NCI-H1417 (cell line): ENCODE measurements at regions not wholly inside any gene's neighbourhood (a gene's known extent, or its start where the extent isn't known, plus 50 kb on each side); places are given as distances from the start of the nearest gene placed in this dataset.

Experiments used
- DNase-seq, 3 experiments: peaks; one replicate each; lab custom pipeline; 2025; lab: John Stamatoyannopoulos, UW

DNA sequence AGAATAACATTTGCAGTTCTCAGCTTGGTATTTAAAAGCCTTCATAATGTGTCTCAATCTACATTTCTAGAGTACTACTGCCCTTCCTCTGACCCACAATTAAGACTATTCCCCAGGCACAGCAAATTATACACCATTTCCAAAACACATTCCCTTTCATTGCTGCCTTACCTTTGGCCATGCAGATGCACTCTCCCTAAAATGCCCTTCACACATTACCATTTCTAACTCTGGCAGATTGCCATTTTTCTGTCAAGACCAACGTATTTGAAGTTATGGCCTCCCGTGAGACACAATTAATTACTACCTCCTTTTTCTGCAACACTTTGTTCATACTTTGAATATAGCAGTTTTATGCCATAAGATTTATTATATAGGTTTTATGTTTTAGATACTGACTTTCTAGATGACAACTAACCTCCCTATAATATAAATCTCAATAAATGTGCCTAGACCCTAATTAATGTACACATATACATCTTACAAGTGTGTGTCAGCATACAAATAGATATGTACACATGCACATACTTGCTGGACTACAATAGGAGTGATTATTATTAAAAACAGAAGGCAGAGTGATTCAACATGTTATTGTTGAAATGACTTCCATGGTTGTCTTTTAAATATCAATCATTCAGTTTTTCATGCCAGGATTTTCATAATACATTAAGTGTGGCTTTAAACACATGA is 2902.5 kb downstream of the PCDH9 start:
- DNase-seq = peak; percentile 7 to 100 (median 89)

DNA sequence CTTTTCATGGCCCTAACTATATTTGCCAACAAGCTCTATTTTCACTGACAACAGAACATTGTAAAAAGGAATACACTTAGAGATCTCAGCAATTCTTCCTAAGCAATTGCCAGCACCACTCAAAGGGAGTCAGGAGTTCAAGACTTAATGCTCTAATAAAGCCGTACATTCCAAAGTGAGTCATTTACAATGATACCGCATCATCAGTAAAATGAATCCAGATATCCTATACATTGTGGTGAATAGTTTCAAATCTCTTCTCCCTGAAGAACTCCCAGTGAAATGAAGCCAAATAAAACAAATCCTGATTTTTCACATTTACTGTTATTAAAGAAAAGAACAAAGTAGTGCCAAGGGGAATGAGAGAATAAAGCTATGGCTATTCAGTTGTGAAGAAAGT is 2898.7 kb upstream of the PCDH20 start:
- DNase-seq = no peak

GRCh38 chr13:64311948-64312347 is 2896.3 kb upstream of the PCDH20 start:
- DNase-seq = no peak

DNA sequence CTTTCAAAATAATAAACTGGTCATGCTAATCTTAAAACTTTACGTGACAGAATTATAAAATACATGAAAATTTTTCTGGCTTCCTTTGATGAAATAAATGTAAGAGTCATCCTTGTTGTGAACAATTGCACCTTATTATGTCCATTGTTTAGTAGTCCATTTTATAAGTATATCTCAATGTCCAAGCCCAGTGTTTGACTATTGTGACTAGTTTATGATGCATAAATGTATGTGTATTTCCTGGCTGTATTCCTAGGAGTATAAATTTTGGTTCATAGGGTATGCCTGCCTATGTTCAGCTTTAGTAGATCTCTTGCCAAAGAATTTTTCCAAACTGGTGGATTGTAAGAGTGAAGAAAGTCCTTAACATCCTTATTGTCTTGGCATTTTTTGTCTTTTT is 2895.5 kb upstream of the PCDH20 start:
- DNase-seq = no peak

DNA sequence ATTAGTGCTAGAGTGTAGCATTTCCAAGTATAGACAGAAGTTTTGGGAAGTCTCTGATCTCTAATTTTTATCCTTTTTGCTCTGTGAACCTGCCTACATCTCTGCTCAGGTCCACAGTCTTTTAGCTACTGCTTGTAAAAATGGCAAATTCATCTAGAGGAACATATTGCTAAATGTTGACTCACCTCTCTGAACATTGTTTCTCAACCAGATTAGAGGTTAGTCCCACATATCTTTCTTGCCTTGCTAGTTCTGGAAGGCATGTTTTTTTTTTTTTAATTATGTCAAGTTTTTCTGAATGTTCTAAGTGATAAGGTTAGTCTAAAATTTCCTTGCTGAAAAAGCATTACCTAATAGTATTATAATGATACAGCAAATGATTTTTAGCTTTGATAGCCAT is 2889.6 kb upstream of the PCDH20 start:
- DNase-seq = no peak

- DNase-seq = no peak
Measured at GRCh38 chr13:64300239-64300638, 2884.6 kb upstream of the PCDH20 start.

DNA sequence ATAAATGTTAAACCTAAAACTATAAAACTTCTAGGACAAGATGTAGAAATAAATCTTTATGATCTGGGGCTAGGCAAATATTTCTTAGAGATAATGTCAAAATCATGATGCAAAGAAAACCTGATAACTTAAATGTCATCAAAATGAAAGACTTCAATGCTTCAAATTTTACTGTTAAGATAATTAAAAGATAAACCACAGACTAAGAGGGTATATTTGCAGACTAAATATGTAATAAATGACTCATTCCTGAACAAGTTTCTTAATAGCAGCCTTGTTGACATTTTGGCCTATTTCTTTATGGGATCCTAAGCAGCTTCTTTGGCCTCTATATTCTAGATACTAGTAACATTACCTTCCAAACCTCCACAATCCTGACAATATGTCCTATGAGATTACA is 2878.3 kb upstream of the PCDH20 start:
- no peak for DNase-seq

- DNase-seq = no peak
Measured at GRCh38 chr13:64289702-64290101, 2874.1 kb upstream of the PCDH20 start.

DNA sequence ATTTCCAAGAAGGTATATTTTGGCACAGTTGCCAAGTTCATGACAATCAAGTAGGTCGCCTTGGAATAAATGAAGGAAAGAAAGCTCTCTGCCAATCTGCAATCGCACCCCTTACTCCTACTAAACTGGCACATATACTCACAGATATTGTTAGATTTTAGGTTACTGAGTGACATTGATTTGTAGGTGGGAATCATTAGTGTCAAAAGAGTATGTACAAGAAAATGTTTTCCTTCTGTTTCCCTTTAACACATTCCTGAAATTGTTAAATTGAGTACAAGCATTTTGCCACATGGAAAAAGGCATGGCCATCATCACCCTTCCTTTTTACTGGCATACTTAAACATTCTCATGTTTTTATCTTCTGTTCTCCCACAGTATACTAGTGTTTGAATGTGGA is 2868.3 kb upstream of the PCDH20 start:
- no peak for DNase-seq

DNA sequence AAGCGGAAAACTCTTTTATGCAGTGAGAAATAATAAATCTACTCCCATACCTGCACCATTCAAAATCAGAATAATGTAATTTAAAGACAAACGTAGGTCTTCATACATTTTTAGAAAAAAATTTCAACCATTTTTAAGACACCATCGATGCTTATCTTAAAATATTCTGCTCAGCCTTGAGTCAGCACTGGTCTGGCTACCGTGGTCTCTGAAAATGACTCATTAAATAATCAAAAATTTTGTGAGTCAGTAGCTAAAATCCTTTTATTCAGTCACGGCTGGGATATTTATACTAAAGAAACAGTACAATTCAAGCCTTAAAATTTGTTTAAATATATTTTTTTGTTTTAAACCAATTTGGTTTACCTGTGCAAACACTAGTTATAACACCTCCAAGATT is 2862.8 kb upstream of the PCDH20 start:
- no peak for DNase-seq

DNA sequence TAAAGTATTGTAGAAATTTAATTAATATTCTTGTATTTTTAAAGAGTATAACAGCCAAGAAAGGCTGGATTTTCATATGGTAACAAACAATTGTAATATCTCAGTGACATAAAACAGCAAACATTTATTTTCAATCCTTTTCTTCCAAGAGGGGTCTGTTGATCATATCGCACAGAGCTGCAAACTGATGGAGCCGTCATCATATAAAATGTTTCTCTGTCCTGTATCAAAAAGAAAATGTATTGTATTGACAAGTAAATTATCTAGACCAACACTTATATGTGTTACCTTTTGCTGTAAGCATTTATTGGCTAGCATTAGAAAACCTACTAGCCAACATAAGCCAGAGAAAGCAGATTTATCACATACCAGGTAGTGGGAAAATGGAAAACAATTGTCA is 2861.4 kb upstream of the PCDH20 start:
- no peak for DNase-seq

DNA sequence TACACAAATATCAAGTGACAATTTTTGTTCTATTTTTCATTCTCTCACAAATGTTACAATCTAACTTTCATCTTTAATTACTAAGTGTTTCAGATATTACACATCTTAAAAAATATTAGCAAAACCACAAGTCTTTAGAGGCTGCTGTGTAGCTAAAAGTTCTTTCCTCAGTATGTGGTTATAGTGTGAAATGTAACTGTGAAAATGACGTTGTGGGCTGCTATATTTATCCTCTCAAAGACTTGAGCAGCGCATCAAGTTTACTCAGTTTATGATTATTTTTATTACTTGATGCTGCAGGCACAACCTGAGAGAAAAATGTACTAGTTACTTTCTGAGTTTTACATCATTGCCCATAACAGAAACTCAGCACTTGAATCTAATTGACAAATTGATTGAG is 2860.6 kb upstream of the PCDH20 start:
- no peak for DNase-seq

DNA sequence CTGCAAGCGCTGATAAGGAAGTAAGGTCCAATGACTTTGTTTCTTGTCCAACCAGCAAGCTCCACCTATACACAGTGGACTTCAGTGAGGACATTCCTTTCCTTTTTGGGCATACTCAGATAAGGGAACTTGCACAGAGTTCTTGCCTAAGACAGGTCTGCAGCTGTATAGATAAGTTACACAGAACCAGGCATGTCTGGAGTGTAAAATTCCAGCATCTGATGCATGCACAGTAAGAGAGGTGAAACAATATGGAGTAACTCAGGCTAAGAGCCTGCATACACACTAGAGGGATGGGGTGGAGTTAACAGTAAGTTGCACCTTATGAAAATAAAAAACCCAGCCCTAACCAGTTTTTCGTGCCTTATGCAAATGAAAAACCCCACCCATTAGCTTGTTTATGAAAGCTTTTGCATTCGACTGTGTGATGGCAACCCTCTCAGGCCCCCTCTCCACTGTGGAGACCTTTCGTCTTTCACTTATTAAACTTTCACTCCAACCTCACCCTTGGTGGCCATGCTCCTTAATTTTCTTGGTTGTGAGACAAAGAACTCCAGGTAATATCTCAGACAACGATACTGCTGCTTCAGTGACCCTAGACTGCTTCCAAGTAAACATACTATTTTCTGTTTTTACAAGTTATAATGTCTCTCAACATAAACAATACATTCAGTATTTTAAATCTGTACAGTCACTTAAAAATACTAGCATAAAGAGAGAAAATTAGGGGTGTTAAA is 2859.0 kb upstream of the PCDH20 start:
- no peak for DNase-seq

GRCh38 chr13:64273780-64274179 is 2858.1 kb upstream of the PCDH20 start:
- no peak for DNase-seq

DNA sequence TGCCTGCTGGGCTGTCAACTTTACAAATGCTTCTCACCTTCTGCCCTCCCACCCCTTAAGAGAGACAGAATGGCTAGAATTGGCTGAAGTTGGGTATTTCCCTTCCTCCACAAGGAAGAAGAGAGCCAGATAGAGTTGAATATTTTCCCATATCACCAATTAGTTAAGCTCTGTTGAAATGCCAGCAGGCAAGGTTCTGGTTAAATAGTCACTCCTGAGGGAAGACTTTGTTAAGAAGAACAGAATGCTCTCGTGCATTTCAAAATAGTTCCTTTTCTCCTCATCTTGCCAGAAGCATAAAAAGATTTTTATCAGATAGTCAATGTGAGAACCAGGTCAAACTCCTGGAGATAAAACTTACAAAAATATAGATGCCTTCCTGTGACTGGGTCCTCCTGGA is 2857.0 kb upstream of the PCDH20 start:
- no peak for DNase-seq

- DNase-seq = no peak
Measured at GRCh38 chr13:64266024-64266423, 2850.4 kb upstream of the PCDH20 start.

GRCh38 chr13:64263285-64263684 is 2847.6 kb upstream of the PCDH20 start:
- no peak for DNase-seq

DNA sequence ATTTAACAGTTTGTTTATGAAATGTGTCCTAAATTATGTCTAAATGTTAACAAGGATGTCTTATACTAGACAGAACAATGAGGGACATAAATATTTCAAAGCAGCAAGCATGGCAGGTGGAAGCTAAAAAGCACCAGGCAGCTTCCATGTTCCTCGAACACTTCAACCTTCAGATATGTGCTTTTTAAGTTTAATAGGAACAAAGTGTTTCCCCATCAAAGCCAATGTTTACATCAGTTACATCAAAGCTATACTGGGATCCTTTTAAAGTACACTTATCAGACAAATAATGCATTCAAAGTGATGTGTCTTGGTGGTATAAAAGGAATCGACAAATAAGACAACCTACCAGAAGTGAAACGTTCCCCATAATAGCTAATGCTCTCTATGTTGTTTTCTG is 2841.1 kb upstream of the PCDH20 start:
- peak in 1 of 3 experiments; percentile 55 for DNase-seq

DNA sequence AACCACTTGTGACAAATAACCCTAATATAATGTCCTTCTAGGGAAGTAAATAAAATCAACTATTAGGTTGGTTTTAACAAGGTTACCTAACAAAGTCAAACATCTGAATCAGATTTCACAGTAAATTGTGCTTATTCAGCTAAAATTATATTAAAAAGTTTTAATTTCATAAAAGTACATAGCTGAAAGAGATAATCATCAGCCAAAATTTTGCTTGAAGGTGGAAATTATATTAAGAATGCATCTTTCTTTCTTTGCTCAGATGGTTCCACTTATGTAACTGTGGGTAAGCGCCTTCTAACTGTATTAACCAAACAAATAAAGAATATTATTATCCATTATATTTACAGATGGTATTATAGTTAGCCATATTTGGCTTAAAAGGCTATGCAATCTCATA is 2840.3 kb upstream of the PCDH20 start:
- no peak for DNase-seq

DNA sequence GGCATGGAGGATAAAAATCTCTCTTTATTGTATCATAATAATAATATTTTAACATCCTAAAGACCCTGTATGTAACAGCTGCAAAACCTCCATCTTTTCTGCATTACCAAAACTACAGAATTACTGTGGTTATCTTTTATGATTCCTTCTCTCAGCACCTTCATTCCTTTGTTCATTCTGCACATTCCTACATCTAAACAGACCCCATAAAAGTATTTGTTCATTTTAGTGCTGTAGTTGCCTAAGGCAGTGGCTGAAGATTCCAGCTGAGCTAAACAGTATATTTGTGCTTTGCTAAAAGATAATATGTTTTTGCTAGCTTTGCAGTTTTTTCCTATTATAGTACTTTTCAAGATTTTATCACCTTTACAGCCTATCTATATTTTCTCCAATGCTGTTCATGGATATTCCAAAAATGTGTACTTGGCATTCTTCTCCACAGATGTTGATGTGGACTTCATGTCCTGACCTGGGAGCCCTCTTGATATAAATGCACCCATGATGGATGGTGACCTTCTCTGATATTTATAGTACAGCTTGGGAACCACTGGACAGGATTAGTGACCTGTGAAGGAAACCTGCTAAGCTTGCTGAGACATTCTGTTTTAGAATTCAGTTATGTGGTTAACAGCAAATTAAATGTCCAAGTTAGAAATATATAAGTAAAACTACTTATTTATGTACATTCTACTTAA is 2832.9 kb upstream of the PCDH20 start:
- no peak for DNase-seq

GRCh38 chr13:64239372-64239771 is 2823.7 kb upstream of the PCDH20 start:
- no peak for DNase-seq

GRCh38 chr13:64234255-64234654 is 2818.6 kb upstream of the PCDH20 start:
- no peak for DNase-seq

DNA sequence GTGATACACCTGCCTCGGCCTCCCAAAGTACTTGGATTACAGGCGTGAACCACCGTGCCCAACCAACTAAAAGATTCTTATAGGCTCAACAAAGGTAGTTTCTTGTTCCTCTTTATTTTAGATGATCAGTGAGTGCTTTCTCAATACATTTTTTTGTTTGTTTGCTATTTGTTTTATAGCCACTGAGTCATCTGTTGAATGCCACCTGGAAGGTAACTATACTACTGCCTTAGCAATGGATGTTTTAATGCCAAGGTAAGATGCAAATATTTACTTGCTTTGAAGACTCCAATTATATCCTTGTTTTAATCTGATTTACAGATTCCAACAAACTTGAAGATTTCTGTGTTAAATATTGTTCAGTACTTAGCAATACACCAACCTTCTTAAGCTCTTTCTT is 2807.4 kb upstream of the PCDH20 start:
- DNase-seq = no peak
